Loucy (cell line): ENCODE measurements at regions not wholly inside any gene's neighbourhood (a gene's known extent, or its start where the extent isn't known, plus 50 kb on each side); places are given as distances from the start of the nearest gene placed in this dataset.

ENCODE experiments used
- CTCF ChIP-seq: fragments of 200-600 bp; sonication (generic); conservative IDR thresholded peaks from 2 replicates; pipeline ENCODE4 v1.5.1; 2014; ENCODE audit warnings: mild to moderate bottlenecking, antibody characterized with exemption, low read length
- EZH2phosphoT487 ChIP-seq: fragments of 200-600 bp; IDR thresholded peaks from 2 replicates; pipeline ENCODE4 v1.6.1; 2018; ENCODE audit warnings: antibody characterized with exemption, mild to moderate bottlenecking, moderate library complexity, borderline replicate concordance

GRCh38 chrX:99073551-99073950 lies 1336.5 kb downstream of the PCDH19 start:
- TF ChIP-seq EZH2phosphoT487 (no peak), CTCF (no peak)
